Keratinocyte (primary cell): ENCODE measurements at regions not wholly inside any gene's neighbourhood (a gene's known extent, or its start where the extent isn't known, plus 50 kb on each side); places are given as distances from the start of the nearest gene placed in this dataset.

Experiments
- DNase-seq: peaks from one replicate; pipeline ENCODE4 v3.0.0-alpha.2; 2011; ENCODE audit warnings: low read depth, missing footprints, low spot score
- FAIRE-seq: peaks from 2 replicates; lab custom pipeline; 2011; peaks lifted over from hg19 to GRCh38; lab: Jason Lieb, UNC
- H2AFZ ChIP-seq: 2 replicates; pipeline ENCODE4 v1.6.0; 2012; ENCODE audit warnings: low read length, control low read depth, inconsistent platforms; ENCODE audit not compliant: control insufficient read depth
- H3K27ac ChIP-seq: 2 replicates; pipeline ENCODE4 v1.5.1; 2011; ENCODE audit warnings: low read length; ENCODE audit not compliant: control insufficient read depth, insufficient read depth
- H3K27me3 ChIP-seq: 3 replicates; pipeline ENCODE4 v1.6.0; 2011; ENCODE audit warnings: low read length; ENCODE audit not compliant: control insufficient read depth, insufficient read depth; ENCODE audit errors: extremely low read depth
- H3K36me3 ChIP-seq, 2 experiments: 2 replicates in 1 of 2; 3 replicates in 1 of 2; pipeline ENCODE4 v1.5.1; 2011; ENCODE audit warnings: low read length in 2 of 2, mild to moderate bottlenecking in 1 of 2; ENCODE audit not compliant: control insufficient read depth in 2 of 2, insufficient read depth in 2 of 2; ENCODE audit errors: extremely low read depth in 1 of 2
- H3K4me1 ChIP-seq: 3 replicates; pipeline ENCODE4 v1.5.1; 2011; ENCODE audit warnings: low read length; ENCODE audit not compliant: control insufficient read depth, insufficient read depth; ENCODE audit errors: extremely low read depth
- H3K4me2 ChIP-seq: 3 replicates; pipeline ENCODE4 v1.6.0; 2011; ENCODE audit warnings: low read depth, low read length; ENCODE audit not compliant: control insufficient read depth, insufficient read depth; ENCODE audit errors: extremely low read depth
- H3K4me3 ChIP-seq, 3 experiments: fragments of 200-600 bp in 1 of 3; sonication (generic) in 1 of 3; 2 replicates in 2 of 3; 3 replicates in 1 of 3; pipeline ENCODE4 v1.5.1; 2011 to 2016; ENCODE audit warnings: low read length in 3 of 3, mild to moderate bottlenecking in 3 of 3, control low read depth in 2 of 3, inconsistent platforms in 1 of 3, low read depth in 1 of 3, mixed read lengths in 1 of 3, mixed run types in 1 of 3, moderate library complexity in 1 of 3; ENCODE audit not compliant: control insufficient read depth in 2 of 3, insufficient read depth in 2 of 3; ENCODE audit errors: extremely low read depth in 1 of 3
- H3K79me2 ChIP-seq: 2 replicates; pipeline ENCODE4 v1.6.0; 2012; ENCODE audit warnings: low read length; ENCODE audit not compliant: control insufficient read depth, insufficient read depth
- H3K9ac ChIP-seq: 3 replicates; pipeline ENCODE4 v1.6.0; 2011; ENCODE audit warnings: low read length; ENCODE audit not compliant: control insufficient read depth, insufficient read depth; ENCODE audit errors: extremely low read depth
- H3K9me1 ChIP-seq: 3 replicates; pipeline ENCODE4 v1.6.0; 2011; ENCODE audit warnings: low read length; ENCODE audit not compliant: control insufficient read depth, insufficient read depth; ENCODE audit errors: extremely low read depth
- H3K9me3 ChIP-seq: 2 replicates; pipeline ENCODE4 v1.5.1; 2012; ENCODE audit warnings: low read depth, low read length; ENCODE audit not compliant: control insufficient read depth
- H4K20me1 ChIP-seq: 3 replicates; pipeline ENCODE4 v1.6.0; 2011; ENCODE audit warnings: low read length; ENCODE audit not compliant: control insufficient read depth, insufficient read depth; ENCODE audit errors: extremely low read depth
- EZH2 ChIP-seq: IDR thresholded peaks from one replicate; pipeline ENCODE4 v1.6.1; 2012; ENCODE audit warnings: inconsistent platforms, mild to moderate bottlenecking, low read length, moderate library complexity
- dilution Hi-C: fragments of 300-500 bp; cut with MboI; formaldehyde crosslinking; loops from one replicate; pipeline ENCODE4 v1.7.0; 2020; ENCODE audit warnings: low sequenced_read_pairs; ENCODE audit not compliant: extremely low pct_ligation_motif_present
- TF ChIP-seq, protein P1 (sequence below), 3 experiments: IDR thresholded peaks in 1 of 3; conservative IDR thresholded peaks in 1 of 3; optimal IDR thresholded peaks in 1 of 3; 2 replicates in 2 of 3; 3 replicates in 1 of 3; pipeline versions ENCODE3 to v1.5.1; 2011; ENCODE audit warnings: low read length in 3 of 3, mild to moderate bottlenecking in 3 of 3, moderate library complexity in 2 of 3, control low read depth in 1 of 3, inconsistent platforms in 1 of 3; ENCODE audit not compliant: insufficient read depth in 2 of 3; ENCODE audit errors: extremely low read depth in 1 of 3

DNA sequence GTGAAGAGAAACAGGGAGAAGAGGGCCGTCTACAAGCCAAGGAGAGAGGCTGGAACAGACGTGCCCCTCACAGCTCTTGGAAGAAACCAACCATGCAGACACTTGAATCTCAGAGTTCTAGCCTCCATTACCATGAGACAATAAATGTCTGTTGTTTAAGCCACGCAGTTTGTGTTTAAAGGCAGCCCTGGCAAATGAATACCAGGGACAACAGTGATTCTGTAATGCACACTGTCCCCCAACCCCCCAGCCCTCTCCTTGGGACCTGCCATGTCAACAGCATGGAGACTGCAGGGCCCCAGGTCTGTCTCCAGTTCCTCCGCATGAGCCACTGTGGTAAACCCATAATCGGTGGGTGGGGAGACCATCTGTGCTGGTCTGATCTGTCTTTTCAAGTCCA, 348.0 kb upstream of the KLF3 start:
- H3K36me3 ChIP-seq: no peaks in the 10 kb centered on the region
- peaks cover 48% of the 10 kb centered on the region for H3K4me1 ChIP-seq
- no peak overlapping the region for H3K4me3 ChIP-seq
- no peaks in the 10 kb centered on the region for H3K9me3 ChIP-seq
- no peak for DNase-seq
- FAIRE-seq: no peak
- no peak overlapping the region for H2AFZ ChIP-seq
- no peaks in the 10 kb centered on the region for H3K27me3 ChIP-seq
- no peak overlapping the region for H3K27ac ChIP-seq
- TF ChIP-seq, protein P1, sequence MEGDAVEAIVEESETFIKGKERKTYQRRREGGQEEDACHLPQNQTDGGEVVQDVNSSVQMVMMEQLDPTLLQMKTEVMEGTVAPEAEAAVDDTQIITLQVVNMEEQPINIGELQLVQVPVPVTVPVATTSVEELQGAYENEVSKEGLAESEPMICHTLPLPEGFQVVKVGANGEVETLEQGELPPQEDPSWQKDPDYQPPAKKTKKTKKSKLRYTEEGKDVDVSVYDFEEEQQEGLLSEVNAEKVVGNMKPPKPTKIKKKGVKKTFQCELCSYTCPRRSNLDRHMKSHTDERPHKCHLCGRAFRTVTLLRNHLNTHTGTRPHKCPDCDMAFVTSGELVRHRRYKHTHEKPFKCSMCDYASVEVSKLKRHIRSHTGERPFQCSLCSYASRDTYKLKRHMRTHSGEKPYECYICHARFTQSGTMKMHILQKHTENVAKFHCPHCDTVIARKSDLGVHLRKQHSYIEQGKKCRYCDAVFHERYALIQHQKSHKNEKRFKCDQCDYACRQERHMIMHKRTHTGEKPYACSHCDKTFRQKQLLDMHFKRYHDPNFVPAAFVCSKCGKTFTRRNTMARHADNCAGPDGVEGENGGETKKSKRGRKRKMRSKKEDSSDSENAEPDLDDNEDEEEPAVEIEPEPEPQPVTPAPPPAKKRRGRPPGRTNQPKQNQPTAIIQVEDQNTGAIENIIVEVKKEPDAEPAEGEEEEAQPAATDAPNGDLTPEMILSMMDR (optimal IDR thresholded peaks at IDR 0.05 in 1 of 3, IDR thresholded peaks at IDR 0.05 in 1 of 3, conservative IDR thresholded peaks at IDR 0.05 in 1 of 3; ENCODE audit: extremely low read depth in 1 of 3, insufficient read depth in 2 of 3, low read length in 3 of 3): no peak
- dilution Hi-C loops: no loop called here
- no peak overlapping the region for H3K9ac ChIP-seq
- H3K9me1 ChIP-seq: no peaks in the 10 kb centered on the region
- H4K20me1 ChIP-seq: no peaks in the 10 kb centered on the region
- H3K79me2 ChIP-seq: no peaks in the 10 kb centered on the region
- no peak overlapping the region for H3K4me2 ChIP-seq

DNA sequence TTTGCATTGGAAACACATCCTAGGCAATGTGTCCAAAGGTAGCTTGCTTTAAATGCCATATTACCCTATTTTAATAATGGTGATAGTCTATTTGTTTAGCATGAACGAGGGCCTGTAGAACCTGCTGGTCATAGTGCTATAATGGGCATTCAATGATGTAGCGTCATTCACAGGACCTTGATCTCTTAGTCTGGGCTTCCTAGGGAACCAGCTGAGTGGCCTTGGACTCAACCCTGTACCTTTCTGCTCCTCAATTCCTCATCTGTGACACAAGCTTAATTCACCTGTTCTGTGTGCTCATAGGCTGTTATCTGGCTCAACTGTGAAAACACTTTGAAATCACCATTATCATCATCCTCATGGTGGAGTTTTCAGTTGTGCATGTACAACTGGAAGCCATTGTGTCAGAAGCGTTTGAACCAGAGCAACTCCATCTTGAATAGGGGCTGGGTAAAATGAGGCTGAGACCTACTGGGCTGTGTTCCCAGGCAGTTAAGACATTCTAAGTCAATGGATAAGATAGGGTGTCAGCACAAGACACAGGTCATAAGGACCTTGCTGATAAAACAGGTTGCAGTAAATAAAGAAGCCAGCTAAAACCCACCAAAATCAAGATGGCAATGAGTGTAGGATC, 346.8 kb upstream of the KLF3 start:
- no peaks in the 10 kb centered on the region for H3K79me2 ChIP-seq
- no peak overlapping the region for H3K4me3 ChIP-seq
- no peak for DNase-seq
- H3K4me1 ChIP-seq: peaks cover 40% of the 10 kb centered on the region
- H3K9me1 ChIP-seq: no peaks in the 10 kb centered on the region
- H3K4me2 ChIP-seq: no peak overlapping the region
- TF ChIP-seq, protein P1 (optimal IDR thresholded peaks at IDR 0.05 in 1 of 3, IDR thresholded peaks at IDR 0.05 in 1 of 3, conservative IDR thresholded peaks at IDR 0.05 in 1 of 3; ENCODE audit: extremely low read depth in 1 of 3, insufficient read depth in 2 of 3, low read length in 3 of 3): no peak
- TF ChIP-seq EZH2: no peak
- no peaks in the 10 kb centered on the region for H3K36me3 ChIP-seq
- no peak overlapping the region for H3K27ac ChIP-seq
- no peaks in the 10 kb centered on the region for H3K9me3 ChIP-seq
- dilution Hi-C loops: no loop called here
- H2AFZ ChIP-seq: no peak overlapping the region
- H3K9ac ChIP-seq: no peak overlapping the region
- H3K27me3 ChIP-seq: no peaks in the 10 kb centered on the region
- H4K20me1 ChIP-seq: no peaks in the 10 kb centered on the region
- no peak for FAIRE-seq
